ENCODE measurements at regions not wholly inside any gene's neighbourhood (a gene's known extent, or its start where the extent isn't known, plus 50 kb on each side); places are given as distances from the start of the nearest gene placed in this dataset.

- H3K9me3 Mint-ChIP-seq, result peaks cover 5% of the 10 kb centered on the region; the same call in 1 of the 3 replicates
- ATAC-seq, result no peak
- TF ChIP-seq REST (IDR thresholded peaks at IDR 0.05; ENCODE audit: unreplicated experiment), result no peak
- no peak for TF ChIP-seq EZH2 (IDR thresholded peaks at IDR 0.05; ENCODE audit: low read depth, unreplicated experiment)
- TF ChIP-seq ZNF462 (CRISPR knock-in tag; IDR thresholded peaks at IDR 0.05), result no peak
- TF ChIP-seq JUNB (IDR thresholded peaks at IDR 0.05; ENCODE audit: unreplicated experiment), result no peak
- no peak for TF ChIP-seq NANOG (IDR thresholded peaks at IDR 0.05; ENCODE audit: borderline replicate concordance)
- no peak for TF ChIP-seq ETS1 (IDR thresholded peaks at IDR 0.05)
- TF ChIP-seq EZH2phosphoT487 (IDR thresholded peaks at IDR 0.05; ENCODE audit: unreplicated experiment), result no peak
- TF ChIP-seq CREB1 (CRISPR knock-in tag; IDR thresholded peaks at IDR 0.05; ENCODE audit: low read depth), result no peak
- TF ChIP-seq CTCF (conservative IDR thresholded peaks at IDR 0.05; ENCODE audit: low read depth in 2 of 2), result no peak
- no peak for TF ChIP-seq ZNF114 (CRISPR knock-in tag; IDR thresholded peaks at IDR 0.05)
- TF ChIP-seq STAT1 (IDR thresholded peaks at IDR 0.05; ENCODE audit: unreplicated experiment), result no peak
- no peak for TF ChIP-seq ZNF331 (CRISPR knock-in tag; IDR thresholded peaks at IDR 0.05; ENCODE audit: low read depth)
- H3K4me2 ChIP-seq, result no peak overlapping the region
- no peaks in the 10 kb centered on the region for H3K27me3 ChIP-seq (ENCODE audit: insufficient read depth)
- no peaks in the 10 kb centered on the region for H3K79me2 ChIP-seq (replicated peaks; ENCODE audit: insufficient read depth)
- peaks cover 4% of the 10 kb centered on the region for H3K27me3 Mint-ChIP-seq (ENCODE audit: insufficient read depth, low read depth, poor library complexity)
- DNase-seq (ENCODE audit: low spot score), result no peak
- H3K36me3 ChIP-seq (ENCODE audit: insufficient read depth), result no peaks in the 10 kb centered on the region
- 0 out of 2 replicates have a peak, but pooled peaks cover 2% of the 10 kb centered on the region for H3K9me2 ChIP-seq (ENCODE audit: insufficient read depth)
- H3K4me3 ChIP-seq, result no peak overlapping the region
- H2AFZ ChIP-seq, result no peak overlapping the region
- peaks cover 11% of the 10 kb centered on the region for H3K36me3 Mint-ChIP-seq (ENCODE audit: low read depth)
- no peaks in the 10 kb centered on the region for H3F3A ChIP-seq (replicated peaks; ENCODE audit: low read depth)
- H4K20me1 ChIP-seq (replicated peaks; ENCODE audit: insufficient read depth), result no peaks in the 10 kb centered on the region
- no peak overlapping the region for H3K27ac ChIP-seq (ENCODE audit: low read depth)
- no peak overlapping the region for H3K27ac Mint-ChIP-seq
- no peaks in the 10 kb centered on the region for H3K4me1 ChIP-seq (ENCODE audit: insufficient read depth)
- H3K4me1 Mint-ChIP-seq, result no peaks in the 10 kb centered on the region; the same call in 2 of the 3 replicates
- H3K4me3 Mint-ChIP-seq, result no peak overlapping the region
Observed at GRCh38 chr2:124986136-124986535, 961.0 kb downstream of the CNTNAP5 start.
